ENCODE measurements at regions not wholly inside any gene's neighbourhood (a gene's known extent, or its start where the extent isn't known, plus 50 kb on each side); places are given as distances from the start of the nearest gene placed in this dataset.

DNA sequence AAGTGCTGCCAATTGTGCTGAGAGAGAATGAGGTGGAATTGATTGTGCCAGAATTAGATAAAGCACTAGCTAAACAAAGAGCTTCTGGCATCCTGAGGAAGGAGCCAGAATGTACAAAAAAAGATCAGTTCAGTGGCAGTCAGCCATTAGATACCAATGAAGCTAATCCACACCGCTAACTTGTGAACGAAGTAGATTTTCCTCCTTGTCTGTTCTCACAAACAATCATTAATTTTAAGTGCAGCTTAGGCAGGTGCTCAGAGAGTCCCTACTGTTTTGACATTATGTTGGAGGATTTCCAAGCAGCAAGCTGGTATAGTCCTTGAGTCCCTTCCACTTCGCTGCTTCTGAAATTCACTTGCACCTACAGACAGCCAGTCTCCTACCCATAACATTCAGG is 617.4 kb downstream of the CENPC start:
- intact Hi-C loops (cut with DNase I), result no loop called here
- WGBS, 3 donors, result 20 to 32% (median 21%) methylated on average over 3 of the region's 3 CpGs
- ATAC-seq, result no peak

DNA sequence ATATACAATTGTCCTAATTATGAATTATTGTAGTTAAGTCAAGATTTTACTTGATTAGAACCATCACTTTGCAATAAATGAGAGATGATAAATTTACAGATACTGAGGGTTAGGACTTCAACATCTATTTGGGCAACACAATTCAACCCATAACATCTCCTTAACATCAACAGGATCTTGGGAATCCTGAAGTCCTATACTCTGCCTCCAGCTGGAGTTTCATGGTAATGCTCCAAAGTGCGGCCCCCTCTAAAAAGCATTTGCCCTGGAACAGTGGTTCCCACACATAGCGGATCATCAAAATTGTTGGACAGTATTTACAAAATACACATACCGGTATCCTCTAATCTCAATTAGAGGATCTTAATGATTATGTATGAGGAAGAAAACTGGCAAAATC is 618.6 kb downstream of the CENPC start:
- H3K27ac ChIP-seq, result no peak overlapping the region
- no peaks in the 10 kb centered on the region for H3K36me3 ChIP-seq (ENCODE audit: insufficient read depth in 1 of 2, low read depth in 1 of 2)
- H3K4me3 ChIP-seq, result no peak overlapping the region
- ATAC-seq (no peak), DNase-seq (no peak)
- intact Hi-C loops (cut with DNase I), result no loop called here
- no peaks in the 10 kb centered on the region for H3K9me3 ChIP-seq
- no peaks in the 10 kb centered on the region for H3K27me3 ChIP-seq (ENCODE audit: insufficient read depth in 3 of 3, low read length in 2 of 3)
- H3K4me1 ChIP-seq, result no peaks in the 10 kb centered on the region
- TF ChIP-seq, protein P1, sequence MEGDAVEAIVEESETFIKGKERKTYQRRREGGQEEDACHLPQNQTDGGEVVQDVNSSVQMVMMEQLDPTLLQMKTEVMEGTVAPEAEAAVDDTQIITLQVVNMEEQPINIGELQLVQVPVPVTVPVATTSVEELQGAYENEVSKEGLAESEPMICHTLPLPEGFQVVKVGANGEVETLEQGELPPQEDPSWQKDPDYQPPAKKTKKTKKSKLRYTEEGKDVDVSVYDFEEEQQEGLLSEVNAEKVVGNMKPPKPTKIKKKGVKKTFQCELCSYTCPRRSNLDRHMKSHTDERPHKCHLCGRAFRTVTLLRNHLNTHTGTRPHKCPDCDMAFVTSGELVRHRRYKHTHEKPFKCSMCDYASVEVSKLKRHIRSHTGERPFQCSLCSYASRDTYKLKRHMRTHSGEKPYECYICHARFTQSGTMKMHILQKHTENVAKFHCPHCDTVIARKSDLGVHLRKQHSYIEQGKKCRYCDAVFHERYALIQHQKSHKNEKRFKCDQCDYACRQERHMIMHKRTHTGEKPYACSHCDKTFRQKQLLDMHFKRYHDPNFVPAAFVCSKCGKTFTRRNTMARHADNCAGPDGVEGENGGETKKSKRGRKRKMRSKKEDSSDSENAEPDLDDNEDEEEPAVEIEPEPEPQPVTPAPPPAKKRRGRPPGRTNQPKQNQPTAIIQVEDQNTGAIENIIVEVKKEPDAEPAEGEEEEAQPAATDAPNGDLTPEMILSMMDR (IDR thresholded peaks at IDR 0.05), result no peak
- 95 to 96% (median 95%) methylated on average over 3 of the region's 3 CpGs for WGBS, 3 donors

More for the DNA sequence above, 617.4 kb downstream of the CENPC start:
- no peaks in the 10 kb centered on the region for H3K9me3 ChIP-seq
- no peaks in the 10 kb centered on the region for H3K27me3 ChIP-seq (ENCODE audit: insufficient read depth in 3 of 3, low read length in 2 of 3)
- no peak for DNase-seq
- no peaks in the 10 kb centered on the region for H3K36me3 ChIP-seq (ENCODE audit: insufficient read depth in 1 of 2, low read depth in 1 of 2)
- TF ChIP-seq, protein P1 (IDR thresholded peaks at IDR 0.05), result no peak
- H3K27ac ChIP-seq, result no peak overlapping the region
- no peak overlapping the region for H3K4me3 ChIP-seq
- H3K4me1 ChIP-seq, result no peaks in the 10 kb centered on the region

DNA sequence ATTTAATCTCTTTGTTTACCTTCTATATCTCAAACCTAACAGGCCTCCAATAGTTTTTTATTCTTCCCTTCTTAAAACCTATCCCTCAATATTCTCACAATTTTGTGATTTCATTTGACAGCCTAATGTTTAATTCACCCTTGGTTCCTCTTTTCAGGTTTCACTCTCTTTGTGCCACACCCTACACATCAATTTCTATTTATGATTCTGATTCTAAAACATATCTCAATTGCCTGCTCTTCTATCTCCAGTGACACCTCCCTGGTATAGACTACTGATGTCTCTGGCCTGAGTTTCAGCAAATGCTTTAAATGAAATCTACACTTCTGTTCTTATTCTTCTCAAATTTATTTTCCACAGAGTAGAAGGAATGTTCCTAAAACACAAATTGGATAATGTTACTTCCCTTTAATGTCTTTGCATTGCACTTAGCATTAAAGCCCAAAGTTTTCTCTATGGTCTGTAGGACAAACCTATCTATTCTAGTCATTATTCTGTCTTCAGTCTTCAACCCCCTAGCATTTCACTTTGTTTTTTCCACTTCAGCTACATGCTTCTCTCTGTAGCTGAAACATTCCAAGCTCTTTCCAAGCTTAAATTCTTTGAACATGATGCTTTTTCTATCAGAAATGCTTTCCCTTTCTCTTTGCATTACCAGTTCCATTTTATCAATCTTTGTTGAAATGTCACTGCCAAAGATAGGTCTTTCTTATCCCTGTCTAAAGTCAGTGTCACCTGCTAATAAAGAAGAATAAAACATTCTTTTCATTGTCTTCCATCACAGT is 622.0 kb downstream of the CENPC start:
- H3K9me3 ChIP-seq, result no peaks in the 10 kb centered on the region
- TF ChIP-seq, protein P1 (IDR thresholded peaks at IDR 0.05), result no peak
- H3K4me1 ChIP-seq, result no peaks in the 10 kb centered on the region
- intact Hi-C loops (cut with DNase I), result no loop called here
- no peaks in the 10 kb centered on the region for H3K27me3 ChIP-seq (ENCODE audit: insufficient read depth in 3 of 3, low read length in 2 of 3)
- ATAC-seq (no peak), DNase-seq (no peak)
- H3K27ac ChIP-seq, result no peak overlapping the region
- no peak overlapping the region for H3K4me3 ChIP-seq
- no peaks in the 10 kb centered on the region for H3K36me3 ChIP-seq (ENCODE audit: insufficient read depth in 1 of 2, low read depth in 1 of 2)

DNA sequence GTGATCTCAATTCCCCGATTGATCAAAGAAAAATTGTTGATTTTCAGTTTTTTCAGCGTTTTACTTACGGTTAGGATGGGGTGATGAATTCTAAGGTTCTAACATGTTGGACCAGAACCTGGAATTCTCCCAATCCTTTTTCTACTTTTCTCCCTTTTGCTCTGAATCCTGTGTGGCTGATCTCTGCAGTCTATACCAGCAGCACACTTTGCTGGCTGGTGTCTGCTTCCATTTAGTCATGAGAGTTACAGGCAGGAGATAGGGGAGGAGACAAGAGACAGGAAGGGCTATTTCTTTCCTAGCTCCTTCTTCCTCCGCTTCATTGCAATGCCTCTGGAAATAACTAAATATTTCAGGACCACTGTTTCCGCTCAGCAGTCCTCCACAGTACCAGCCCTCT is 623.9 kb downstream of the CENPC start:
- Histone ChIP-seq H3K4me1 (no peaks in the 10 kb centered on the region), H3K36me3 (ENCODE audit: insufficient read depth in 1 of 2, low read depth in 1 of 2) (no peaks in the 10 kb centered on the region), H3K4me3 (no peak overlapping the region), H3K27me3 (ENCODE audit: insufficient read depth in 3 of 3, low read length in 2 of 3) (no peaks in the 10 kb centered on the region), H3K27ac (no peak overlapping the region), H3K9me3 (no peaks in the 10 kb centered on the region)
- 62 to 70% (median 67%) methylated on average over 5 of the region's 5 CpGs for WGBS, 3 donors
- intact Hi-C loops (cut with DNase I), result no loop called here
- TF ChIP-seq, protein P1 (IDR thresholded peaks at IDR 0.05), result no peak
- ATAC-seq (no peak), DNase-seq (no peak)

DNA sequence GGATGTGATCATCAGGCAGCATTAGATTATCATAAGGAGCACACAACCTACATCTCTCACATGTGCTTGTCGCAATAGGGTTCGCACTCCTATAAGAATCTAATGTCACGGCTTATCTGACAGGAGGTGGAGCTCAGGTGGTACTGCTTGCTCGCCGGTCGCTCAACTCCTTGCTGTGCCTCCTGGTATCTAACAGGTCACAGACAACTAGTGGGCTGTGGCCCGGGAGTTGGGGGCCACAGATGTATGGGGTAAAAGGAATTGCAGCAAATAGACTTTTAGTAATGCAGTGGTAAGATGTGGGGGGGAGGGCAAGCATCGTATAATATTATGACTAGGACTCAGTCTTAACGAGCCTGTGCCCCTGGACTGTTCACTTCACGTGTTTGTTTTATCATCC is 624.8 kb downstream of the CENPC start:
- DNase-seq (no peak), ATAC-seq (no peak)
- no peak overlapping the region for H3K4me3 ChIP-seq
- H3K4me1 ChIP-seq, result no peaks in the 10 kb centered on the region
- 86 to 87% (median 86%) methylated on average over 10 of the region's 10 CpGs for WGBS, 3 donors
- no peaks in the 10 kb centered on the region for H3K9me3 ChIP-seq
- H3K27me3 ChIP-seq (ENCODE audit: insufficient read depth in 3 of 3, low read length in 2 of 3), result no peaks in the 10 kb centered on the region
- H3K27ac ChIP-seq, result no peak overlapping the region
- TF ChIP-seq, protein P1 (IDR thresholded peaks at IDR 0.05), result no peak
- H3K36me3 ChIP-seq (ENCODE audit: insufficient read depth in 1 of 2, low read depth in 1 of 2), result no peaks in the 10 kb centered on the region
- intact Hi-C loops (cut with DNase I), result no loop called here
